DND-41 (cell line): ENCODE measurements at regions not wholly inside any gene's neighbourhood (a gene's known extent, or its start where the extent isn't known, plus 50 kb on each side); places are given as distances from the start of the nearest gene placed in this dataset.

Experiments
- ATAC-seq: fragments of 200-7000 bp; cut with Tn5 transposase; 3 replicates; pipeline ENCODE4 v1.9.1; 2021; ENCODE audit warnings: low read depth; ENCODE audit not compliant: insufficient read depth
- DNase-seq: peaks from one replicate; pipeline ENCODE4 v3.0.0-alpha.2; 2020
- H2AFZ ChIP-seq: 2 replicates; pipeline ENCODE4 v1.6.0; 2012; ENCODE audit warnings: low read depth, low read length
- H3K27ac ChIP-seq: 2 replicates; pipeline ENCODE4 v1.5.1; 2012; ENCODE audit warnings: low read length, inconsistent platforms
- H3K27me3 ChIP-seq: fragments of 200-600 bp; sonication (generic); 2 replicates; pipeline ENCODE4 v1.6.0; 2012; ENCODE audit warnings: low read length, mild to moderate bottlenecking, inconsistent platforms; ENCODE audit not compliant: insufficient read depth, poor library complexity
- H3K36me3 ChIP-seq: 2 replicates; pipeline ENCODE4 v1.5.1; 2012; ENCODE audit warnings: low read length, inconsistent platforms; ENCODE audit not compliant: insufficient read depth
- H3K4me1 ChIP-seq: 2 replicates; pipeline ENCODE4 v1.5.1; 2012; ENCODE audit warnings: mild to moderate bottlenecking, low read length; ENCODE audit not compliant: insufficient read depth
- H3K4me2 ChIP-seq: 2 replicates; pipeline ENCODE4 v1.6.0; 2012; ENCODE audit warnings: mild to moderate bottlenecking, moderate library complexity, low read length, inconsistent platforms; ENCODE audit not compliant: insufficient read depth
- H3K4me3 ChIP-seq, 2 experiments: fragments of 200-600 bp in 1 of 2; shearing (Covaris generic) in 1 of 2; 2 replicates each; pipeline ENCODE4 v1.5.1; 2012 to 2016; ENCODE audit warnings: inconsistent platforms in 2 of 2, low read length in 2 of 2, mild to moderate bottlenecking in 2 of 2, low read depth in 1 of 2, moderate library complexity in 1 of 2
- H3K79me2 ChIP-seq: 2 replicates; pipeline ENCODE4 v1.6.0; 2012; ENCODE audit warnings: low read length, inconsistent platforms; ENCODE audit not compliant: insufficient read depth
- H3K9ac ChIP-seq: 2 replicates; pipeline ENCODE4 v1.6.0; 2012; ENCODE audit warnings: low read depth, mild to moderate bottlenecking, inconsistent platforms, low read length, moderate library complexity
- H3K9me3 ChIP-seq: 2 replicates; pipeline ENCODE4 v1.5.1; 2012; ENCODE audit warnings: low read length, moderate library complexity, mild to moderate bottlenecking, inconsistent platforms; ENCODE audit not compliant: insufficient read depth, severe bottlenecking
- H4K20me1 ChIP-seq: 2 replicates; pipeline ENCODE4 v1.6.0; 2012; ENCODE audit warnings: low read length; ENCODE audit not compliant: insufficient read depth
- CTCF ChIP-seq: IDR thresholded peaks from 2 replicates; pipeline ENCODE4 v1.5.1; 2012; ENCODE audit warnings: borderline replicate concordance, low read length, moderate library complexity, mild to moderate bottlenecking; ENCODE audit not compliant: poor library complexity, severe bottlenecking; ENCODE audit errors: extremely low read depth
- EZH2 ChIP-seq: IDR thresholded peaks from 3 replicates; pipeline ENCODE4 v1.6.1; 2012; ENCODE audit warnings: borderline replicate concordance, low read depth, mild to moderate bottlenecking, moderate library complexity, low read length, inconsistent platforms; ENCODE audit not compliant: severe bottlenecking

GRCh38 chr5:67478337-67478736 is 281.7 kb upstream of the CD180 start:
- Histone ChIP-seq H3K9ac (no peak overlapping the region), H3K27ac (no peak overlapping the region), H3K4me2 (no peak overlapping the region), H3K4me1 (no peaks in the 10 kb centered on the region), H2AFZ (no peak overlapping the region), H3K9me3 (no peaks in the 10 kb centered on the region), H3K79me2 (no peaks in the 10 kb centered on the region), H3K36me3 (no peaks in the 10 kb centered on the region), H4K20me1 (no peaks in the 10 kb centered on the region), H3K4me3 (no peak overlapping the region), H3K27me3 (no peaks in the 10 kb centered on the region)
- ATAC-seq (no peak), DNase-seq (no peak)
- no peak for TF ChIP-seq CTCF
- no peak for TF ChIP-seq EZH2

- H3K27ac ChIP-seq = no peak overlapping the region
- H3K27me3 ChIP-seq = no peaks in the 10 kb centered on the region
- H3K9ac ChIP-seq = no peak overlapping the region
- DNase-seq (no peak), ATAC-seq (no peak)
- no peaks in the 10 kb centered on the region for H3K4me1 ChIP-seq
- H3K9me3 ChIP-seq = no peaks in the 10 kb centered on the region
- TF ChIP-seq CTCF = no peak
- TF ChIP-seq EZH2 = no peak
- no peaks in the 10 kb centered on the region for H4K20me1 ChIP-seq
- H3K36me3 ChIP-seq = no peaks in the 10 kb centered on the region
- no peaks in the 10 kb centered on the region for H3K79me2 ChIP-seq
- no peak overlapping the region for H3K4me2 ChIP-seq
- no peak overlapping the region for H2AFZ ChIP-seq
- no peak overlapping the region for H3K4me3 ChIP-seq
Observed at GRCh38 chr5:67476995-67477394, 280.4 kb upstream of the CD180 start.

- Histone ChIP-seq H3K9ac (no peak overlapping the region), H3K27me3 (no peaks in the 10 kb centered on the region), H3K4me3 (no peak overlapping the region), H3K4me1 (no peaks in the 10 kb centered on the region), H2AFZ (no peak overlapping the region), H3K36me3 (no peaks in the 10 kb centered on the region), H3K9me3 (no peaks in the 10 kb centered on the region), H4K20me1 (no peaks in the 10 kb centered on the region), H3K79me2 (no peaks in the 10 kb centered on the region), H3K4me2 (no peak overlapping the region), H3K27ac (no peak overlapping the region)
- TF ChIP-seq CTCF = no peak
- no peak for TF ChIP-seq EZH2
- ATAC-seq = no peak
- DNase-seq = no peak
Observed at GRCh38 chr5:67476531-67476930, 279.9 kb upstream of the CD180 start.

GRCh38 chr5:67475489-67475888 is 278.9 kb upstream of the CD180 start:
- H3K79me2 ChIP-seq = no peaks in the 10 kb centered on the region
- H3K9me3 ChIP-seq = no peaks in the 10 kb centered on the region
- H2AFZ ChIP-seq = no peak overlapping the region
- no peaks in the 10 kb centered on the region for H3K4me1 ChIP-seq
- H3K27ac ChIP-seq = no peak overlapping the region
- H3K4me3 ChIP-seq = no peak overlapping the region
- TF ChIP-seq CTCF (no peak), EZH2 (no peak)
- H3K27me3 ChIP-seq = no peaks in the 10 kb centered on the region
- H4K20me1 ChIP-seq = no peaks in the 10 kb centered on the region
- DNase-seq (no peak), ATAC-seq (no peak)
- H3K4me2 ChIP-seq = no peak overlapping the region
- H3K9ac ChIP-seq = no peak overlapping the region
- no peaks in the 10 kb centered on the region for H3K36me3 ChIP-seq
